ENCODE measurements at regions not wholly inside any gene's neighbourhood (a gene's known extent, or its start where the extent isn't known, plus 50 kb on each side); places are given as distances from the start of the nearest gene placed in this dataset.

DNA sequence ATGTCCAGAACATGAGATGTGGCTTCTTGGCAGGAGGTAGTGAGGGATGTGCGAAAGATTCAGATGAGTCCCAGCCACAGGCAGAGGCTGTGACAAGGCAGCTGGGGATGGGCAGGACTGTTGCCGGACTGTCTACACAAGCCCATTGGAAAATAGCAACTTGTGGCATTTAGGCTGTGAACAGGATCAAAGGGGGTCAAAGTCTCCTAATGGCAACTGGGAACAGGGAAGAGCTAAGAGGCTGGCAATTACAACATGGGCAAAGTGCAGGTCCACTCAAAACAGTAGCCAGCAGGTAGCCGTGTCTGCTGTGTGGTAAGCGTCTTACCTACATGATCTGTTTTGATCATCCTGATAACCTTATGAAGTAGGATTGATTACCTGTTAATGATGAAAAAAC is 254.2 kb upstream of the ZNF32 start:
- no peak for TF ChIP-seq POLR2AphosphoS5 (IDR thresholded peaks at IDR 0.05)
- TF ChIP-seq, protein P1, sequence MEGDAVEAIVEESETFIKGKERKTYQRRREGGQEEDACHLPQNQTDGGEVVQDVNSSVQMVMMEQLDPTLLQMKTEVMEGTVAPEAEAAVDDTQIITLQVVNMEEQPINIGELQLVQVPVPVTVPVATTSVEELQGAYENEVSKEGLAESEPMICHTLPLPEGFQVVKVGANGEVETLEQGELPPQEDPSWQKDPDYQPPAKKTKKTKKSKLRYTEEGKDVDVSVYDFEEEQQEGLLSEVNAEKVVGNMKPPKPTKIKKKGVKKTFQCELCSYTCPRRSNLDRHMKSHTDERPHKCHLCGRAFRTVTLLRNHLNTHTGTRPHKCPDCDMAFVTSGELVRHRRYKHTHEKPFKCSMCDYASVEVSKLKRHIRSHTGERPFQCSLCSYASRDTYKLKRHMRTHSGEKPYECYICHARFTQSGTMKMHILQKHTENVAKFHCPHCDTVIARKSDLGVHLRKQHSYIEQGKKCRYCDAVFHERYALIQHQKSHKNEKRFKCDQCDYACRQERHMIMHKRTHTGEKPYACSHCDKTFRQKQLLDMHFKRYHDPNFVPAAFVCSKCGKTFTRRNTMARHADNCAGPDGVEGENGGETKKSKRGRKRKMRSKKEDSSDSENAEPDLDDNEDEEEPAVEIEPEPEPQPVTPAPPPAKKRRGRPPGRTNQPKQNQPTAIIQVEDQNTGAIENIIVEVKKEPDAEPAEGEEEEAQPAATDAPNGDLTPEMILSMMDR (IDR thresholded peaks at IDR 0.05 in 8 of 11, conservative IDR thresholded peaks at IDR 0.05 in 3 of 11), result no peak
- TF ChIP-seq POLR2A (IDR thresholded peaks at IDR 0.05), result no peak
